Liver (tissue), 8 donors: ENCODE measurements at regions not wholly inside any gene's neighbourhood (a gene's known extent, or its start where the extent isn't known, plus 50 kb on each side); places are given as distances from the start of the nearest gene placed in this dataset.

Experiments
- DNase-seq: peaks from one replicate; pipeline ENCODE4 v3.0.0-alpha.2; 2017; ENCODE audit warnings: low spot score
- H3K27ac ChIP-seq, 2 donors: one replicate each; pipeline ENCODE4 v1.7.0; 2013; ENCODE audit warnings: inconsistent platforms in 2 of 2, low read length in 2 of 2, control low read depth in 1 of 2, low read depth in 1 of 2, mild to moderate bottlenecking in 1 of 2
- H3K27me3 ChIP-seq, 4 donors: one replicate each; pipeline versions ENCODE4 v1.6.1 to v1.7.0; 2013; ENCODE audit warnings: low read length in 3 of 4, inconsistent platforms in 1 of 4, mild to moderate bottlenecking in 1 of 4, moderate library complexity in 1 of 4; ENCODE audit not compliant: control insufficient read depth in 4 of 4, insufficient read depth in 4 of 4
- H3K36me3 ChIP-seq, 4 donors: one replicate each; pipeline versions ENCODE4 v1.6.1 to v1.7.0; 2013; ENCODE audit warnings: low read length in 3 of 4, mild to moderate bottlenecking in 3 of 4, low read depth in 1 of 4, moderate library complexity in 1 of 4; ENCODE audit not compliant: control insufficient read depth in 4 of 4, insufficient read depth in 3 of 4
- H3K4me1 ChIP-seq, 4 donors: one replicate each; pipeline versions ENCODE4 v1.6.1 to v1.7.0; 2013; ENCODE audit warnings: low read length in 3 of 4, mild to moderate bottlenecking in 3 of 4, moderate library complexity in 1 of 4; ENCODE audit not compliant: control insufficient read depth in 4 of 4, insufficient read depth in 4 of 4
- H3K4me3 ChIP-seq, 3 donors: one replicate each; pipeline versions ENCODE4 v1.6.1 to v1.7.0; 2013; ENCODE audit warnings: low read length in 3 of 3, control low read depth in 1 of 3, low read depth in 1 of 3, mild to moderate bottlenecking in 1 of 3
- H3K9ac ChIP-seq, 2 donors: one replicate each; pipeline ENCODE4 v1.7.0; 2013; ENCODE audit warnings: low read length in 2 of 2, mild to moderate bottlenecking in 2 of 2, moderate library complexity in 2 of 2, control low read depth in 1 of 2, low read depth in 1 of 2
- H3K9me3 ChIP-seq, 4 donors: one replicate each; pipeline versions ENCODE4 v1.6.1 to v1.7.0; 2013; ENCODE audit warnings: low read length in 3 of 4; ENCODE audit not compliant: control insufficient read depth in 4 of 4
- CTCF ChIP-seq: fragments of 150-350 bp; IDR thresholded peaks from 2 replicates; pipeline ENCODE4 v1.5.1; 2017; ENCODE audit warnings: improper control_type of control experiment, low read depth, low read length; ENCODE audit not compliant: missing input control
- EGR1 ChIP-seq, 2 donors: IDR thresholded peaks; 2 replicates each; pipeline ENCODE4 v1.6.1; 2016 to 2018; ENCODE audit warnings: antibody characterized with exemption in 2 of 2, low read depth in 2 of 2
- GABPA ChIP-seq, 2 donors: IDR thresholded peaks in 1 of 2; conservative IDR thresholded peaks in 1 of 2; 2 replicates each; pipeline ENCODE4 v1.6.1; 2016; ENCODE audit warnings: antibody characterized with exemption in 2 of 2, mild to moderate bottlenecking in 1 of 2, moderate library complexity in 1 of 2
- HNF4A ChIP-seq, 2 donors: conservative IDR thresholded peaks; 2 replicates each; pipeline ENCODE4 v1.6.1; 2016; ENCODE audit warnings: antibody characterized with exemption in 2 of 2, mild to moderate bottlenecking in 2 of 2
- HNF4G ChIP-seq: IDR thresholded peaks from 2 replicates; pipeline ENCODE4 v1.6.1; 2016; ENCODE audit warnings: antibody characterized with exemption
- JUND ChIP-seq, 2 donors: IDR thresholded peaks; 2 replicates each; pipeline ENCODE4 v1.6.1; 2016; ENCODE audit warnings: antibody characterized with exemption in 2 of 2
- MAX ChIP-seq: IDR thresholded peaks from 2 replicates; pipeline ENCODE4 v1.6.1; 2016; ENCODE audit warnings: antibody characterized with exemption
- REST ChIP-seq: IDR thresholded peaks from 2 replicates; pipeline ENCODE4 v1.6.1; 2016; ENCODE audit warnings: antibody characterized with exemption, mild to moderate bottlenecking
- TAF1 ChIP-seq: conservative IDR thresholded peaks from 2 replicates; pipeline ENCODE4 v1.6.1; 2016; ENCODE audit warnings: antibody characterized with exemption, mild to moderate bottlenecking
- ZBTB33 ChIP-seq: IDR thresholded peaks from 2 replicates; pipeline ENCODE4 v1.6.1; 2016; ENCODE audit warnings: antibody characterized with exemption
- WGBS: extraction: QIAGEN DNeasy Blood & Tissue Kit; methylation state at CpG from one replicate; pipeline ENCODE4 v1.1.7; 2013; 5-methylcytosine and 5-hydroxymethylcytosine counted together
- donor health status: healthy.
- donor health status: healthy.
- donor health status: healthy.
- donor health status: healthy.
- donor health status: healthy.

GRCh38 chr2:234287650-234288049 lies 209.2 kb downstream of the ARL4C start:
- H3K9ac ChIP-seq = no peak overlapping the region
- 91% methylated on average over 3 of the region's 3 CpGs for WGBS
- H3K4me3 ChIP-seq = no peak overlapping the region
- no peak for DNase-seq
- peaks cover 0 to 2% (median 0%) of the 10 kb centered on the region in 4 donors for H3K27me3 ChIP-seq
- H3K9me3 ChIP-seq = no peaks in the 10 kb centered on the region
- H3K27ac ChIP-seq = no peak overlapping the region
- no peaks in the 10 kb centered on the region for H3K36me3 ChIP-seq
- peaks cover 0 to 1% (median 0%) of the 10 kb centered on the region in 4 donors for H3K4me1 ChIP-seq
- TF ChIP-seq HNF4A (conservative IDR thresholded peaks at IDR 0.05) (no peak), HNF4G (no peak), MAX (no peak), TAF1 (no peak), CTCF (no peak), REST (no peak)

GRCh38 chr2:234286956-234287355 lies 209.9 kb downstream of the ARL4C start:
- 94% methylated on average over 4 of the region's 4 CpGs for WGBS
- no peaks in the 10 kb centered on the region for H3K36me3 ChIP-seq

More at GRCh38 chr2:234286956-234287355, 209.9 kb downstream of the ARL4C start:
- Histone ChIP-seq H3K9ac (no peak overlapping the region), H3K4me1 (peaks cover 0 to 1% (median 0%) of the 10 kb centered on the region in 4 donors), H3K4me3 (no peak overlapping the region), H3K9me3 (no peaks in the 10 kb centered on the region), H3K27ac (no peak overlapping the region), H3K27me3 (peaks cover 0 to 3% (median 0%) of the 10 kb centered on the region in 4 donors)
- no peak for DNase-seq
- no peak for TF ChIP-seq JUND (IDR thresholded peaks at IDR 0.05)
- TF ChIP-seq EGR1 (IDR thresholded peaks at IDR 0.05; ENCODE audit: low read depth in 2 of 2) = no peak
- no peak for TF ChIP-seq GABPA (IDR thresholded peaks at IDR 0.05 in 1 of 2, conservative IDR thresholded peaks at IDR 0.05 in 1 of 2)
- TF ChIP-seq ZBTB33 = no peak
